ENCODE measurements at regions not wholly inside any gene's neighbourhood (a gene's known extent, or its start where the extent isn't known, plus 50 kb on each side); places are given as distances from the start of the nearest gene placed in this dataset.

- no peaks in the 10 kb centered on the region for H3K9me3 ChIP-seq (replicated peaks in 1 of 2; ENCODE audit: control insufficient read depth in 1 of 2, insufficient read depth in 1 of 2, low read length in 2 of 2)
- no peaks in the 10 kb centered on the region for H3K36me3 ChIP-seq (replicated peaks in 1 of 2; ENCODE audit: control insufficient read depth in 1 of 2, insufficient read depth in 2 of 2, low read length in 2 of 2)
- no peak overlapping the region for H2AFZ ChIP-seq (ENCODE audit: insufficient read depth, low read depth, low read length, poor library complexity, severe bottlenecking)
- peaks cover 7 to 9% of the 10 kb centered on the region in 2 donors for H3K4me1 ChIP-seq (ENCODE audit: control insufficient read depth in 1 of 2, insufficient read depth in 2 of 2, low read length in 2 of 2)
- no peak overlapping the region for H3K4me3 Mint-ChIP-seq
- H3K36me3 Mint-ChIP-seq, result peaks cover 3 to 8% of the 10 kb centered on the region in 2 donors
- WGBS (ENCODE audit: insufficient coverage), result 100% methylated on average over 1 of the region's 4 CpGs
- no peak overlapping the region for H3K4me3 ChIP-seq (replicated peaks in 1 of 3; ENCODE audit: low read depth in 2 of 3, low read length in 3 of 3)
- no peak for DNase-seq
- TF ChIP-seq, protein P1, sequence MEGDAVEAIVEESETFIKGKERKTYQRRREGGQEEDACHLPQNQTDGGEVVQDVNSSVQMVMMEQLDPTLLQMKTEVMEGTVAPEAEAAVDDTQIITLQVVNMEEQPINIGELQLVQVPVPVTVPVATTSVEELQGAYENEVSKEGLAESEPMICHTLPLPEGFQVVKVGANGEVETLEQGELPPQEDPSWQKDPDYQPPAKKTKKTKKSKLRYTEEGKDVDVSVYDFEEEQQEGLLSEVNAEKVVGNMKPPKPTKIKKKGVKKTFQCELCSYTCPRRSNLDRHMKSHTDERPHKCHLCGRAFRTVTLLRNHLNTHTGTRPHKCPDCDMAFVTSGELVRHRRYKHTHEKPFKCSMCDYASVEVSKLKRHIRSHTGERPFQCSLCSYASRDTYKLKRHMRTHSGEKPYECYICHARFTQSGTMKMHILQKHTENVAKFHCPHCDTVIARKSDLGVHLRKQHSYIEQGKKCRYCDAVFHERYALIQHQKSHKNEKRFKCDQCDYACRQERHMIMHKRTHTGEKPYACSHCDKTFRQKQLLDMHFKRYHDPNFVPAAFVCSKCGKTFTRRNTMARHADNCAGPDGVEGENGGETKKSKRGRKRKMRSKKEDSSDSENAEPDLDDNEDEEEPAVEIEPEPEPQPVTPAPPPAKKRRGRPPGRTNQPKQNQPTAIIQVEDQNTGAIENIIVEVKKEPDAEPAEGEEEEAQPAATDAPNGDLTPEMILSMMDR (IDR thresholded peaks at IDR 0.05), result no peak
- H4K20me1 ChIP-seq (ENCODE audit: insufficient read depth, low read length), result peaks cover 94% of the 10 kb centered on the region
- intact Hi-C loops (cut with micrococcal nuclease), result no loop called here
- H3K9ac ChIP-seq (ENCODE audit: insufficient read depth, low read length, poor library complexity, severe bottlenecking), result no peak overlapping the region
- no peaks in the 10 kb centered on the region for H3K27me3 ChIP-seq (ENCODE audit: control insufficient read depth in 2 of 2, insufficient read depth in 2 of 2, low read length in 2 of 2)
- peak overlapping the region in 3 of 7 donors; percentile 21 to 70 (median 62) for H3K27ac Mint-ChIP-seq
- H3K79me2 ChIP-seq (ENCODE audit: insufficient read depth, low read length), result no peaks in the 10 kb centered on the region
- H3K4me2 ChIP-seq (replicated peaks; ENCODE audit: extremely low read depth, low read length, poor library complexity, severe bottlenecking), result no peak overlapping the region
- peaks cover 18% of the 10 kb centered on the region for H3K4me1 Mint-ChIP-seq
- H3K27me3 Mint-ChIP-seq (ENCODE audit: low read depth in 3 of 3), result peaks cover 0 to 2% (median 0%) of the 10 kb centered on the region in 3 donors
- no peak overlapping the region for H3K27ac ChIP-seq (ENCODE audit: low read depth in 1 of 2, low read length in 2 of 2)
- peaks cover 0 to 5% (median 0%) of the 10 kb centered on the region in 7 donors for H3K9me3 Mint-ChIP-seq
These were observed 265.9 kb upstream of the KLF14 start for GRCh38 chr7:130999926-131000325.

- Histone ChIP-seq H4K20me1 (ENCODE audit: insufficient read depth, low read length) (peaks cover 94% of the 10 kb centered on the region), H3K9me3 (replicated peaks in 1 of 2; ENCODE audit: control insufficient read depth in 1 of 2, insufficient read depth in 1 of 2, low read length in 2 of 2) (no peaks in the 10 kb centered on the region), H3K27ac (ENCODE audit: low read depth in 1 of 2, low read length in 2 of 2) (no peak overlapping the region), H3K4me2 (replicated peaks; ENCODE audit: extremely low read depth, low read length, poor library complexity, severe bottlenecking) (no peak overlapping the region), H3K4me3 (replicated peaks in 1 of 3; ENCODE audit: low read depth in 2 of 3, low read length in 3 of 3) (no peak overlapping the region), H3K4me1 (ENCODE audit: control insufficient read depth in 1 of 2, insufficient read depth in 2 of 2, low read length in 2 of 2) (peaks cover 7 to 9% of the 10 kb centered on the region in 2 donors), H3K36me3 (replicated peaks in 1 of 2; ENCODE audit: control insufficient read depth in 1 of 2, insufficient read depth in 2 of 2, low read length in 2 of 2) (no peaks in the 10 kb centered on the region), H3K27me3 (ENCODE audit: control insufficient read depth in 2 of 2, insufficient read depth in 2 of 2, low read length in 2 of 2) (no peaks in the 10 kb centered on the region), H2AFZ (ENCODE audit: insufficient read depth, low read depth, low read length, poor library complexity, severe bottlenecking) (no peak overlapping the region), H3K79me2 (ENCODE audit: insufficient read depth, low read length) (no peaks in the 10 kb centered on the region), H3K9ac (ENCODE audit: insufficient read depth, low read length, poor library complexity, severe bottlenecking) (no peak overlapping the region)
- DNase-seq, result no peak
- Mint-ChIP-seq H3K27ac (no peak overlapping the region), H3K4me1 (peaks cover 18% of the 10 kb centered on the region), H3K4me3 (no peak overlapping the region), H3K27me3 (ENCODE audit: low read depth in 3 of 3) (peaks cover 0 to 2% (median 0%) of the 10 kb centered on the region in 3 donors), H3K36me3 (peaks cover 3 to 11% of the 10 kb centered on the region in 2 donors), H3K9me3 (peaks cover 0 to 5% (median 0%) of the 10 kb centered on the region in 7 donors)
- TF ChIP-seq, protein P1 (IDR thresholded peaks at IDR 0.05), result no peak
- WGBS (ENCODE audit: insufficient coverage), result 94% methylated on average over 3 of the region's 6 CpGs
- intact Hi-C loops (cut with micrococcal nuclease), result no loop called here
These were observed 266.4 kb upstream of the KLF14 start for GRCh38 chr7:131000389-131000788.

Measured in CD14-positive monocyte (primary cell).